K562 (cell line): ENCODE measurements at regions not wholly inside any gene's neighbourhood (a gene's known extent, or its start where the extent isn't known, plus 50 kb on each side); places are given as distances from the start of the nearest gene placed in this dataset.

ENCODE experiments used
- ATAC-seq: fragments of 200-7000 bp; cut with Tn5 transposase; 3 replicates; pipeline ENCODE4 v1.9.1; 2020; ENCODE audit warnings: moderate library complexity
- BruUV-seq: library from RNA; stranded (reverse); fragments of 400-500 nt; replicated peaks from 2 replicates; lab custom pipeline; 2021; lab: Mats Ljungman, UMichigan
- CTCF ChIA-PET: fragments of 300-600 bp; formaldehyde crosslinking; extraction: SDS; loops from one replicate; lab custom pipeline; 2021; ENCODE audit warnings: low intra/inter-chr PET ratio; lab: Yijun Ruan, JAX
- POLR2A ChIA-PET: fragments of 300-600, 350-650 bp; sonication (Branson Sonifier 250); formaldehyde crosslinking; extraction: SDS; loops from one replicate; lab custom pipeline; 2021; ENCODE audit warnings: antibody characterized with exemption, inconsistent platforms; lab: Yijun Ruan, JAX
- DNase-seq, 4 experiments: peaks; one replicate each; pipeline versions ENCODE4 v3.0.0 to v3.0.0-alpha.2; 2011 to 2018; ENCODE audit warnings: low spot score in 3 of 4, mixed read lengths in 3 of 4; ENCODE audit errors: extremely low read depth in 1 of 4
- FAIRE-seq: peaks from 2 replicates; lab custom pipeline; 2011; peaks lifted over from hg19 to GRCh38; lab: Jason Lieb, UNC
- H2AFZ ChIP-seq: 2 replicates; pipeline ENCODE4 v1.6.0; 2011; ENCODE audit warnings: low read depth, low read length, control low read depth, inconsistent platforms
- H3K27ac ChIP-seq: fragments of 200-600 bp; 3 replicates; pipeline ENCODE4 v1.8.0; 2011; ENCODE audit warnings: low read depth, mild to moderate bottlenecking, control low read depth, inconsistent platforms, low read length, moderate library complexity, mixed read lengths; ENCODE audit errors: extremely low read depth
- H3K27me3 ChIP-seq, 2 experiments: fragments of 300-600 bp in 1 of 2; 2 replicates in 1 of 2; 3 replicates in 1 of 2; pipeline versions ENCODE4 v1.6.0 to v1.8.0; 2011; ENCODE audit warnings: inconsistent platforms in 2 of 2, low read length in 2 of 2, mild to moderate bottlenecking in 1 of 2, mixed read lengths in 1 of 2, moderate library complexity in 1 of 2; ENCODE audit not compliant: control insufficient read depth in 2 of 2, insufficient read depth in 2 of 2
- H3K36me3 ChIP-seq: fragments of 300-600 bp; 3 replicates; pipeline ENCODE4 v1.8.0; 2011; ENCODE audit warnings: mild to moderate bottlenecking, low read length, inconsistent platforms; ENCODE audit not compliant: control insufficient read depth, insufficient read depth
- H3K4me1 ChIP-seq, 2 experiments: fragments of 200-600 bp in 1 of 2; replicated peaks in 1 of 2; 2 replicates in 1 of 2; 3 replicates in 1 of 2; pipeline versions ENCODE4 v1.5.1 to v1.8.0; 2011; ENCODE audit warnings: inconsistent platforms in 2 of 2, low read length in 2 of 2, mild to moderate bottlenecking in 1 of 2, mixed read lengths in 1 of 2, moderate library complexity in 1 of 2; ENCODE audit not compliant: control insufficient read depth in 2 of 2, insufficient read depth in 2 of 2
- H3K4me2 ChIP-seq: 2 replicates; pipeline ENCODE4 v1.6.1; 2011; ENCODE audit warnings: low read length, control low read depth, inconsistent platforms, mixed read lengths; ENCODE audit not compliant: insufficient read depth
- H3K4me3 ChIP-seq: fragments of 200-600 bp; sonication (generic), shearing (Covaris generic); 2 replicates; pipeline ENCODE4 v1.5.1; 2016; ENCODE audit warnings: control low read depth, inconsistent platforms
- H3K79me2 ChIP-seq: fragments of 200-600 bp; 3 replicates; pipeline ENCODE4 v1.8.0; 2011; ENCODE audit warnings: low read length, inconsistent platforms; ENCODE audit not compliant: control insufficient read depth, insufficient read depth
- H3K9ac ChIP-seq, 2 experiments: 2 replicates each; pipeline versions ENCODE4 v1.6.0 to v1.6.1; 2011; ENCODE audit warnings: low read depth in 2 of 2, low read length in 2 of 2, control low read depth in 1 of 2, inconsistent platforms in 1 of 2, mild to moderate bottlenecking in 1 of 2, mixed read lengths in 1 of 2; ENCODE audit not compliant: insufficient read depth in 1 of 2
- H3K9me1 ChIP-seq: one replicate; pipeline ENCODE4 v1.6.0; 2011; ENCODE audit warnings: inconsistent platforms, mild to moderate bottlenecking, low read length, moderate library complexity; ENCODE audit not compliant: control insufficient read depth, insufficient read depth
- H3K9me3 ChIP-seq: replicated peaks from 2 replicates; pipeline ENCODE4 v1.5.1; 2011; ENCODE audit warnings: low read depth, low read length, inconsistent platforms; ENCODE audit not compliant: control insufficient read depth, insufficient read depth
- H4K20me1 ChIP-seq: replicated peaks from 2 replicates; pipeline ENCODE4 v1.6.1; 2011; ENCODE audit warnings: low read length, inconsistent platforms, mixed read lengths; ENCODE audit not compliant: control insufficient read depth, insufficient read depth
- EWSR1 ChIP-seq: fragments of 450-650 bp; IDR thresholded peaks from 2 replicates; pipeline ENCODE4 v1.6.1; 2018; ENCODE audit warnings: borderline replicate concordance, mild to moderate bottlenecking, low read depth, moderate library complexity; ENCODE audit not compliant: partially characterized antibody
- POLR2AphosphoS5 ChIP-seq: IDR thresholded peaks from 2 replicates; pipeline ENCODE4 v1.6.1; 2011; ENCODE audit warnings: mild to moderate bottlenecking, low read depth, low read length, moderate library complexity; ENCODE audit not compliant: control insufficient read depth, insufficient read depth
- RFX5 ChIP-seq: IDR thresholded peaks from 2 replicates; pipeline ENCODE4 v1.6.1; 2011; ENCODE audit warnings: low read depth, mild to moderate bottlenecking, improper control_type of control experiment, low read length
- ZNF232 ChIP-seq: sonication (generic); formaldehyde crosslinking; IDR thresholded peaks from 2 replicates; pipeline ENCODE4 v1.8.0; 2022; ENCODE audit warnings: mild to moderate bottlenecking, missing genetic modification reagents
- WGBS: fragments of 100-300 bp; shearing (Covaris generic); methylation state at CpG from one replicate; pipeline ENCODE4 v1.1.6; 2016; ENCODE audit warnings: low coverage, mixed read lengths; ENCODE audit not compliant: insufficient coverage; ENCODE audit errors: missing lambda C conversion rate; 5-methylcytosine and 5-hydroxymethylcytosine counted together
- in situ Hi-C: fragments of 300-500 bp; cut with MboI; formaldehyde crosslinking; loops from 4 replicates; pipeline ENCODE4 v1.15.0; 2018; ENCODE audit warnings: inconsistent platforms, mixed read lengths
- intact Hi-C: fragments of 100-400 bp; cut with micrococcal nuclease; formaldehyde crosslinking; loops from 2 replicates; pipeline ENCODE4 v1.14.2; 2022
- TF ChIP-seq, protein P1 (sequence below): fragments of 450-650 bp; IDR thresholded peaks from 2 replicates; pipeline ENCODE4 v1.6.1; 2016; ENCODE audit warnings: low read depth
- TF ChIP-seq, protein P2 (sequence below): IDR thresholded peaks from 2 replicates; pipeline ENCODE4 v1.6.1; 2011; ENCODE audit not compliant: insufficient read length; ENCODE audit errors: extremely low read depth

- TF ChIP-seq, protein P1, sequence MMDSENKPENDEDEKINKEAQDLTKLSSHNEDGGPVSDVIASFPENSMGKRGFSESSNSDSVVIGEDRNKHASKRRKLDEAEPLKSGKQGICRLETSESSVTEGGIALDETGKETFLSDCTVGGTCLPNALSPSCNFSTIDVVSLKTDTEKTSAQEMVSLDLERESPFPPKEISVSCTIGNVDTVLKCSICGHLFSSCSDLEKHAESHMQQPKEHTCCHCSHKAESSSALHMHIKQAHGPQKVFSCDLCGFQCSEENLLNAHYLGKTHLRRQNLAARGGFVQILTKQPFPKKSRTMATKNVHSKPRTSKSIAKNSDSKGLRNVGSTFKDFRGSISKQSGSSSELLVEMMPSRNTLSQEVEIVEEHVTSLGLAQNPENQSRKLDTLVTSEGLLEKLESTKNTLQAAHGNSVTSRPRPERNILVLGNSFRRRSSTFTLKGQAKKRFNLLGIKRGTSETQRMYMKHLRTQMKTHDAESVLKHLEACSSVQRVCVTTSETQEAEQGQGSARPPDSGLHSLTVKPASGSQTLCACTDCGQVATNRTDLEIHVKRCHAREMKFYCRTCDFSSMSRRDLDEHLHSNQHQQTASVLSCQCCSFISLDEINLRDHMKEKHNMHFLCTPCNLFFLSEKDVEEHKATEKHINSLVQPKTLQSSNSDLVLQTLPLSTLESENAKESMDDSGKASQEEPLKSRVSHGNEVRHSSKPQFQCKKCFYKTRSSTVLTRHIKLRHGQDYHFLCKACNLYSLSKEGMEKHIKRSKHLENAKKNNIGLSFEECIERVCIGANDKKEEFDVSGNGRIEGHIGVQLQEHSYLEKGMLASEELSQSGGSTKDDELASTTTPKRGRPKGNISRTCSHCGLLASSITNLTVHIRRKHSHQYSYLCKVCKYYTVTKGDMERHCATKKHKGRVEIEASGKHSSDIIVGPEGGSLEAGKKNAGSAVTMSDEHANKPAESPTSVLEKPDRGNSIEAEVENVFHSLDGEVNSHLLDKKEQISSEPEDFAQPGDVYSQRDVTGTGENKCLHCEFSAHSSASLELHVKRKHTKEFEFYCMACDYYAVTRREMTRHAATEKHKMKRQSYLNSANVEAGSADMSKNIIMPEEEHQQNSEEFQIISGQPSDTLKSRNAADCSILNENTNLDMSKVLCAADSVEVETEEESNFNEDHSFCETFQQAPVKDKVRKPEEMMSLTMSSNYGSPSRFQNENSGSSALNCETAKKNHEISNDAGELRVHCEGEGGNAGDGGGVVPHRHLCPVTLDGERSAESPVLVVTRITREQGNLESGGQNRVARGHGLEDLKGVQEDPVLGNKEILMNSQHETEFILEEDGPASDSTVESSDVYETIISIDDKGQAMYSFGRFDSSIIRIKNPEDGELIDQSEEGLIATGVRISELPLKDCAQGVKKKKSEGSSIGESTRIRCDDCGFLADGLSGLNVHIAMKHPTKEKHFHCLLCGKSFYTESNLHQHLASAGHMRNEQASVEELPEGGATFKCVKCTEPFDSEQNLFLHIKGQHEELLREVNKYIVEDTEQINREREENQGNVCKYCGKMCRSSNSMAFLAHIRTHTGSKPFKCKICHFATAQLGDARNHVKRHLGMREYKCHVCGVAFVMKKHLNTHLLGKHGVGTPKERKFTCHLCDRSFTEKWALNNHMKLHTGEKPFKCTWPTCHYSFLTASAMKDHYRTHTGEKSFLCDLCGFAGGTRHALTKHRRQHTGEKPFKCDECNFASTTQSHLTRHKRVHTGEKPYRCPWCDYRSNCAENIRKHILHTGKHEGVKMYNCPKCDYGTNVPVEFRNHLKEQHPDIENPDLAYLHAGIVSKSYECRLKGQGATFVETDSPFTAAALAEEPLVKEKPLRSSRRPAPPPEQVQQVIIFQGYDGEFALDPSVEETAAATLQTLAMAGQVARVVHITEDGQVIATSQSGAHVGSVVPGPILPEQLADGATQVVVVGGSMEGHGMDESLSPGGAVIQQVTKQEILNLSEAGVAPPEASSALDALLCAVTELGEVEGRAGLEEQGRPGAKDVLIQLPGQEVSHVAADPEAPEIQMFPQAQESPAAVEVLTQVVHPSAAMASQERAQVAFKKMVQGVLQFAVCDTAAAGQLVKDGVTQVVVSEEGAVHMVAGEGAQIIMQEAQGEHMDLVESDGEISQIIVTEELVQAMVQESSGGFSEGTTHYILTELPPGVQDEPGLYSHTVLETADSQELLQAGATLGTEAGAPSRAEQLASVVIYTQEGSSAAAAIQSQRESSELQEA: no peak
Observed at GRCh38 chr12:102759466-102759865, 157.6 kb downstream of the PAH start (continued).

DNA sequence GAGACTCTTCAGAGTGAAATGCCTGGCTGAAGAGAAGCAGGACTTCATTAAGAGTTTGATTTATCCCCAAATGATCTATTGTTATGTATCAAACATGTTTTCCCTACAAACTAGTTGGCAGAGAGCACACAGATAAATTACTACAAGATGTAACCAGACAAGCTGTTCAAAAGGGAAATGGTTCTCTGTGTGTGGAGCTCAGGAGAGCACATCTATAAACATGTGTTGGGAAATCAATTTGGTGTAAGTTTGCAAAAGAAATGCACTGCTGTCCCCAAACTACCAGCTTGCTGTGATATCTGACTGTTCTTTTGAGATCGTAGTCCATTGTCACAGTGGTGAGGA, 159.2 kb downstream of the PAH start:
- FAIRE-seq (no peak), ATAC-seq (no peak), DNase-seq (no peak)
- Histone ChIP-seq H3K9ac (no peak overlapping the region), H3K9me1 (no peaks in the 10 kb centered on the region), H4K20me1 (no peaks in the 10 kb centered on the region), H3K36me3 (no peaks in the 10 kb centered on the region), H3K4me1 (no peaks in the 10 kb centered on the region), H2AFZ (no peak overlapping the region), H3K79me2 (no peaks in the 10 kb centered on the region), H3K4me2 (no peak overlapping the region), H3K27me3 (peaks cover 0 to 5% of the 10 kb centered on the region in 2 experiments; a peak in 2 of 5 replicates), H3K27ac (no peak overlapping the region), H3K9me3 (no peaks in the 10 kb centered on the region), H3K4me3 (no peak overlapping the region)
- in situ Hi-C loops (no loop called here), intact Hi-C loops (no loop called here)
- ChIA-PET POLR2A (no interaction called here), CTCF (no interaction called here)
- no TSS peak for BruUV-seq
- TF ChIP-seq, protein P2, sequence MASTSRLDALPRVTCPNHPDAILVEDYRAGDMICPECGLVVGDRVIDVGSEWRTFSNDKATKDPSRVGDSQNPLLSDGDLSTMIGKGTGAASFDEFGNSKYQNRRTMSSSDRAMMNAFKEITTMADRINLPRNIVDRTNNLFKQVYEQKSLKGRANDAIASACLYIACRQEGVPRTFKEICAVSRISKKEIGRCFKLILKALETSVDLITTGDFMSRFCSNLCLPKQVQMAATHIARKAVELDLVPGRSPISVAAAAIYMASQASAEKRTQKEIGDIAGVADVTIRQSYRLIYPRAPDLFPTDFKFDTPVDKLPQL: no peak
- TF ChIP-seq EWSR1: no peak
- no peak for TF ChIP-seq POLR2AphosphoS5
- TF ChIP-seq RFX5: no peak
- TF ChIP-seq ZNF232: no peak
- 0% methylated on average over 1 of the region's 1 CpG for WGBS
